ENCODE measurements at regions not wholly inside any gene's neighbourhood (a gene's known extent, or its start where the extent isn't known, plus 50 kb on each side); places are given as distances from the start of the nearest gene placed in this dataset.

DNA sequence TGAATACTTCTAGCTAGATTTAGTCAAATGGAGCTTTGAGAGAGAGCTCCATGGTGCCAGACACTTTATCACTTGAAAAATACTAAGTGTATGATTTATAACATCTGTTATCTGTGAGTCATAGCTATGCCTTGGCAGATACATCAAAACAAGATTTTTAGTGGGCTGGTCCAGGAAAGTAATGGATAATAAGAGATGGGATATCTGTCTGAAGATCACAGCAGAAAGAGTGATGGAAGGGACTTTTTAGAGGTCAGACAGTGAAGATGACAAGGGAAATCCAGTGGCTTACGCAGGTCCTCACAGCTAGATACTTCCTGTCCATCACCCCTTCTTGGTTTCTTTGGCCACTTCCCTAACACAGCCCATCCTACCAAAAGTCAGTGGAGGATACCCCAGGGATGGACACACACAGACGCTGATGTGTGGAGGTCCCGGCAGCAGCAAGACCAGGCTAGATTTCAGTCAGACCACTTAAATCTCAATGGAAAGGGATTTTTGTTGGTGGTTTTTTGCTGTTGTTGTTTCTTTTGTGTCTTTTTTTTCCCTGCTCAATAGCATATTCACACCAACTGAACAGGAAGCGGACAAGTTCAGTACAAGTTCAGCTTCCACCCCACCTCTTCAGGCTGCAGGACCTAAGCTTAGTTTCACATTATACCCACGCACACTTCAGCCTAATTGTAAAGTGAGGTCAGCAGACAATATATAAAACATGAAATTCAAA is 209.3 kb downstream of the ALDH8A1 start:
- Histone ChIP-seq H3K9me3 (ENCODE audit: severe bottlenecking) (no peaks in the 10 kb centered on the region), H3K27me3 (ENCODE audit: insufficient read depth, low read depth, severe bottlenecking) (no peaks in the 10 kb centered on the region), H3K27ac (no peak overlapping the region), H3K4me3 (ENCODE audit: low read depth, low read length) (no peak overlapping the region), H3K36me3 (no peaks in the 10 kb centered on the region)
- DNase-seq, result no peak
- TF ChIP-seq, protein P1, sequence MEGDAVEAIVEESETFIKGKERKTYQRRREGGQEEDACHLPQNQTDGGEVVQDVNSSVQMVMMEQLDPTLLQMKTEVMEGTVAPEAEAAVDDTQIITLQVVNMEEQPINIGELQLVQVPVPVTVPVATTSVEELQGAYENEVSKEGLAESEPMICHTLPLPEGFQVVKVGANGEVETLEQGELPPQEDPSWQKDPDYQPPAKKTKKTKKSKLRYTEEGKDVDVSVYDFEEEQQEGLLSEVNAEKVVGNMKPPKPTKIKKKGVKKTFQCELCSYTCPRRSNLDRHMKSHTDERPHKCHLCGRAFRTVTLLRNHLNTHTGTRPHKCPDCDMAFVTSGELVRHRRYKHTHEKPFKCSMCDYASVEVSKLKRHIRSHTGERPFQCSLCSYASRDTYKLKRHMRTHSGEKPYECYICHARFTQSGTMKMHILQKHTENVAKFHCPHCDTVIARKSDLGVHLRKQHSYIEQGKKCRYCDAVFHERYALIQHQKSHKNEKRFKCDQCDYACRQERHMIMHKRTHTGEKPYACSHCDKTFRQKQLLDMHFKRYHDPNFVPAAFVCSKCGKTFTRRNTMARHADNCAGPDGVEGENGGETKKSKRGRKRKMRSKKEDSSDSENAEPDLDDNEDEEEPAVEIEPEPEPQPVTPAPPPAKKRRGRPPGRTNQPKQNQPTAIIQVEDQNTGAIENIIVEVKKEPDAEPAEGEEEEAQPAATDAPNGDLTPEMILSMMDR (IDR thresholded peaks at IDR 0.05; ENCODE audit: low read depth, low read length), result no peak

DNA sequence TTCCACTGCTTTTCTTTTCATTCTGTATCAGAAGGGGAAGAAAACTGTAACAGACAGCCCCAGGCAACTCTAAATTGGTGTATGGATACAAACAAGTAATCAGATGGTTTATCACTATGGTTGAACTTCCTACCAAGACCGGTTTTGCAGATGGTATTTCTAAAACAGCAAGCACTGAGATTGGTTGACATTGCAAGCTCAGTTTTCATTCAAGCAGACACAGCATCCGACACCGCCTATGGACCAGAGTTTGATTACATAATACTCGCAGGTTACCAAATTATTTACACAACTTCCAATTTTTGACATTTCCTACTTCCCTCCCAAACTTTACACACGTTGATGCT is 209.9 kb downstream of the ALDH8A1 start:
- Histone ChIP-seq H3K4me3 (ENCODE audit: low read depth, low read length) (no peak overlapping the region), H3K27ac (no peak overlapping the region), H3K9me3 (ENCODE audit: severe bottlenecking) (no peaks in the 10 kb centered on the region), H3K27me3 (ENCODE audit: insufficient read depth, low read depth, severe bottlenecking) (no peaks in the 10 kb centered on the region), H3K36me3 (no peaks in the 10 kb centered on the region)
- DNase-seq, result no peak
- TF ChIP-seq, protein P1 (IDR thresholded peaks at IDR 0.05; ENCODE audit: low read depth, low read length), result no peak

DNA sequence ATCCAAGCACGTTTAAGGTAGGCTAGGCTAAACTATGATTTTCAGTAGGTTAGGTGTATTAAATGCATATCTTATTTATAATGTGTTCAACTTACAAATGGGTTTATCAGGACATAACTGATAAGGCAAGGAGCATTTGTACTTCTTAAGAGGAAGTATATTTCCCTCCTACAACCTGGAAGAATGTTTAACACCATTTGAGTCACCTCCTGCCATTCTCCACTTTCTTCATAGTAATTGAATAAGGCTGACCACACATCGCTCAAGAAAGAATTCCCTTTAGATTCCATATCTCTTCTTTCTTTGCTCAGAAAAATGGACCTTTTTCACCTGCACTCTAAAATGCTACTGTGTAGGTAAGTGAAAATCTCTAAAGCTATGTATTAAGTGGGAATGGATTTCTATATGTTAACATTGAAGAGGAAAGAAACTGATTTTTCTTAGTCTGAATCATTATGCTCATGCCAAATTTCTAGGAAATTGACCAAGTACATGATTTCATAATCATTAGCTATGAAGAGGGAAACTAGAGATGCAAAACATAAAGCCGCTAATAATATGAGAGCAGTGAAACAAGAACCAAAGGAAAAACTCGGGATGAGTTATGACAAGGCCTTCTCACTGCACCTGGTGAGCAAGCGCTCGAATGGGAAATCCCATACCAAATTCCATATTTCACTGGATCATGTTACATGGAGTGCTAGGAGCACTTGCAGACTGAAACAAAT is 210.4 kb downstream of the ALDH8A1 start:
- DNase-seq, result no peak
- TF ChIP-seq, protein P1 (IDR thresholded peaks at IDR 0.05; ENCODE audit: low read depth, low read length), result no peak
- Histone ChIP-seq H3K27me3 (ENCODE audit: insufficient read depth, low read depth, severe bottlenecking) (no peaks in the 10 kb centered on the region), H3K36me3 (no peaks in the 10 kb centered on the region), H3K9me3 (ENCODE audit: severe bottlenecking) (no peaks in the 10 kb centered on the region), H3K27ac (no peak overlapping the region), H3K4me3 (ENCODE audit: low read depth, low read length) (no peak overlapping the region)

DNA sequence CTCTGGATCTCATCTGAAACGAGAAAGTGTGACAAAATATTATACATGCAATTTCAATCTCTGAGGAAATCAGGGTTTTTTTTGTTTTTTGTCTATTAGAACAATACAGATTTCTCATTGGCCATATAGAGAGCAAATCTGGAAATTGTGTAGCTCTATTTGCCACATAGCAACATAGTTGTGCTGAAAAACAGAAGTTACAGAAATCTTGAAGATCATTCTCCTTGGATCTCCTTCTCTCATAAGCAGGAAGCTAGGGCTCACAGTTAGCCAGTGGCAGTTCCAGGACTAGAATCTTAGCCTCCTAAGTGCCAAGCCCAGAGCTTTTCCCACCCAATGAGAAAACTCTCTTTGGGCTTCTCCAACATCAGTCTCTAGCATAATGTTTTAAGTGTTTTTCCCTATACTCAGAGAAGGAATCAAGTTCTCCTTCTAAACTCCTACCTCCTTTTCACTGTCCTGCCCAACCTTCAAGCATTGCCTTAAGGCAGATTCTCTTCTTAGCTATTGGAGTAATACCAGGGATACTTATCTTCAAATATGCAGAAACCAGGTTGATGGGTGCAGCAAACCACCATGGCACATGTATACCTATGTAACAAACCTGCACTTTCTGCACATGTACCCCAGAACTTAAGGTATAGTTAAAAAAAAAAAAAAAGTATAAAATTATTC is 211.6 kb downstream of the ALDH8A1 start:
- no peak for DNase-seq
- H3K36me3 ChIP-seq, result no peaks in the 10 kb centered on the region
- TF ChIP-seq, protein P1 (IDR thresholded peaks at IDR 0.05; ENCODE audit: low read depth, low read length), result no peak
- H3K9me3 ChIP-seq (ENCODE audit: severe bottlenecking), result no peaks in the 10 kb centered on the region
- H3K27ac ChIP-seq, result no peak overlapping the region
- H3K4me3 ChIP-seq (ENCODE audit: low read depth, low read length), result no peak overlapping the region
- no peaks in the 10 kb centered on the region for H3K27me3 ChIP-seq (ENCODE audit: insufficient read depth, low read depth, severe bottlenecking)

DNA sequence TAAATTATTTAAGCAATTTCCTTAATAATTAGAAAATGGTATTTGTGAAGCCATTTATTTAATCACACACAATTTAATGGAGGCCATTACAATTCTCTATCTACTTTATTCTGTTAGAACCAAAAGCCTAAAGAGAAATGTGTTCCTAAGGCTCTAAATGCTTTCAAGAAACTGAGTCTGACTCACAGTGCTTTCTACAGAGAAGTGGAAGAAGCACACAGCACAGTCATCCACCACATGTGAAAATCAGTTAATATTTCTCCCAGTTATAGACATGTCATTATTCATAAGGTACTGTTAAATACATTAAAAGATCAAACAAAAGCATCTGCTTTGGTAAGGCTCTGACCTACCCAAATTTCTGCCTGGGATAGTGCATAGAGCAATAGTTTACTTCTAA is 214.4 kb downstream of the ALDH8A1 start:
- no peaks in the 10 kb centered on the region for H3K27me3 ChIP-seq (ENCODE audit: insufficient read depth, low read depth, severe bottlenecking)
- no peak overlapping the region for H3K27ac ChIP-seq
- TF ChIP-seq, protein P1 (IDR thresholded peaks at IDR 0.05; ENCODE audit: low read depth, low read length), result no peak
- no peak overlapping the region for H3K4me3 ChIP-seq (ENCODE audit: low read depth, low read length)
- no peaks in the 10 kb centered on the region for H3K36me3 ChIP-seq
- DNase-seq, result no peak
- no peaks in the 10 kb centered on the region for H3K9me3 ChIP-seq (ENCODE audit: severe bottlenecking)

All from WERI-Rb-1 (cell line).